ENCODE measurements at regions not wholly inside any gene's neighbourhood (a gene's known extent, or its start where the extent isn't known, plus 50 kb on each side); places are given as distances from the start of the nearest gene placed in this dataset.

GRCh38 chr12:28991626-28992025 lies 157.5 kb upstream of the FAR2 start:
- Histone ChIP-seq H3K9ac (ENCODE audit: low read depth, low read length) (no peak overlapping the region), H3K27ac (ENCODE audit: low read length) (no peak overlapping the region), H3K9me3 (ENCODE audit: insufficient read depth, low read length, severe bottlenecking) (no peaks in the 10 kb centered on the region), H2AFZ (ENCODE audit: low read depth, low read length) (no peak overlapping the region), H4K20me1 (ENCODE audit: insufficient read depth, low read length) (no peaks in the 10 kb centered on the region), H3K27me3 (ENCODE audit: insufficient read depth, low read length, poor library complexity) (peaks cover 3% of the 10 kb centered on the region), H3K4me1 (ENCODE audit: insufficient read depth, low read length) (no peaks in the 10 kb centered on the region), H3K79me2 (ENCODE audit: insufficient read depth, low read length) (no peaks in the 10 kb centered on the region), H3K4me3 (ENCODE audit: low read depth in 1 of 2, low read length in 2 of 2) (no peak overlapping the region), H3K4me2 (ENCODE audit: insufficient read depth, low read length) (no peak overlapping the region), H3K36me3 (ENCODE audit: insufficient read depth, low read length) (no peaks in the 10 kb centered on the region)
- TF ChIP-seq EZH2 (IDR thresholded peaks at IDR 0.05; ENCODE audit: borderline replicate concordance, low read depth, low read length, severe bottlenecking): no peak
- TF ChIP-seq CTCF (IDR thresholded peaks at IDR 0.05; ENCODE audit: borderline replicate concordance, extremely low read depth, low read length, poor library complexity, severe bottlenecking): no peak
- no peak for ATAC-seq (ENCODE audit: insufficient read depth, low read depth)
- DNase-seq: no peak

- Histone ChIP-seq H3K4me2 (ENCODE audit: insufficient read depth, low read length) (no peak overlapping the region), H4K20me1 (ENCODE audit: insufficient read depth, low read length) (no peaks in the 10 kb centered on the region), H3K4me3 (ENCODE audit: low read depth in 1 of 2, low read length in 2 of 2) (no peak overlapping the region), H3K27ac (ENCODE audit: low read length) (no peak overlapping the region), H3K27me3 (ENCODE audit: insufficient read depth, low read length, poor library complexity) (peaks cover 3% of the 10 kb centered on the region), H3K79me2 (ENCODE audit: insufficient read depth, low read length) (no peaks in the 10 kb centered on the region), H3K9me3 (ENCODE audit: insufficient read depth, low read length, severe bottlenecking) (no peaks in the 10 kb centered on the region), H3K36me3 (ENCODE audit: insufficient read depth, low read length) (no peaks in the 10 kb centered on the region), H3K9ac (ENCODE audit: low read depth, low read length) (no peak overlapping the region), H2AFZ (ENCODE audit: low read depth, low read length) (no peak overlapping the region), H3K4me1 (ENCODE audit: insufficient read depth, low read length) (no peaks in the 10 kb centered on the region)
- no peak for DNase-seq
- no peak for ATAC-seq (ENCODE audit: insufficient read depth, low read depth)
- TF ChIP-seq CTCF (IDR thresholded peaks at IDR 0.05; ENCODE audit: borderline replicate concordance, extremely low read depth, low read length, poor library complexity, severe bottlenecking) (no peak), EZH2 (IDR thresholded peaks at IDR 0.05; ENCODE audit: borderline replicate concordance, low read depth, low read length, severe bottlenecking) (no peak)
Measured at GRCh38 chr12:28993720-28994119, 155.4 kb upstream of the FAR2 start.

- no peak for DNase-seq
- Histone ChIP-seq H3K27ac (ENCODE audit: low read length) (no peak overlapping the region), H3K4me1 (ENCODE audit: insufficient read depth, low read length) (no peaks in the 10 kb centered on the region), H2AFZ (ENCODE audit: low read depth, low read length) (no peak overlapping the region), H3K36me3 (ENCODE audit: insufficient read depth, low read length) (no peaks in the 10 kb centered on the region), H3K9me3 (ENCODE audit: insufficient read depth, low read length, severe bottlenecking) (no peaks in the 10 kb centered on the region), H3K4me2 (ENCODE audit: insufficient read depth, low read length) (no peak overlapping the region), H3K4me3 (ENCODE audit: low read depth in 1 of 2, low read length in 2 of 2) (no peak overlapping the region), H4K20me1 (ENCODE audit: insufficient read depth, low read length) (no peaks in the 10 kb centered on the region), H3K79me2 (ENCODE audit: insufficient read depth, low read length) (no peaks in the 10 kb centered on the region), H3K27me3 (ENCODE audit: insufficient read depth, low read length, poor library complexity) (peaks cover 3% of the 10 kb centered on the region), H3K9ac (ENCODE audit: low read depth, low read length) (no peak overlapping the region)
- ATAC-seq (ENCODE audit: insufficient read depth, low read depth): no peak
- TF ChIP-seq EZH2 (IDR thresholded peaks at IDR 0.05; ENCODE audit: borderline replicate concordance, low read depth, low read length, severe bottlenecking): no peak
- no peak for TF ChIP-seq CTCF (IDR thresholded peaks at IDR 0.05; ENCODE audit: borderline replicate concordance, extremely low read depth, low read length, poor library complexity, severe bottlenecking)
Measured at GRCh38 chr12:28994179-28994715, 154.8 kb upstream of the FAR2 start.

- no peak overlapping the region for H3K9ac ChIP-seq (ENCODE audit: low read depth, low read length)
- H3K4me2 ChIP-seq (ENCODE audit: insufficient read depth, low read length): no peak overlapping the region
- no peaks in the 10 kb centered on the region for H3K9me3 ChIP-seq (ENCODE audit: insufficient read depth, low read length, severe bottlenecking)
- no peak overlapping the region for H3K27ac ChIP-seq (ENCODE audit: low read length)
- ATAC-seq (ENCODE audit: insufficient read depth, low read depth) (no peak), DNase-seq (no peak)
- H3K36me3 ChIP-seq (ENCODE audit: insufficient read depth, low read length): no peaks in the 10 kb centered on the region
- no peak overlapping the region for H3K4me3 ChIP-seq (ENCODE audit: low read depth in 1 of 2, low read length in 2 of 2)
- H3K4me1 ChIP-seq (ENCODE audit: insufficient read depth, low read length): no peaks in the 10 kb centered on the region
- TF ChIP-seq EZH2 (IDR thresholded peaks at IDR 0.05; ENCODE audit: borderline replicate concordance, low read depth, low read length, severe bottlenecking): no peak
- no peak for TF ChIP-seq CTCF (IDR thresholded peaks at IDR 0.05; ENCODE audit: borderline replicate concordance, extremely low read depth, low read length, poor library complexity, severe bottlenecking)
- no peaks in the 10 kb centered on the region for H3K27me3 ChIP-seq (ENCODE audit: insufficient read depth, low read length, poor library complexity)
- H2AFZ ChIP-seq (ENCODE audit: low read depth, low read length): no peak overlapping the region
- no peaks in the 10 kb centered on the region for H3K79me2 ChIP-seq (ENCODE audit: insufficient read depth, low read length)
- no peaks in the 10 kb centered on the region for H4K20me1 ChIP-seq (ENCODE audit: insufficient read depth, low read length)
Measured at GRCh38 chr12:28996688-28997087, 152.4 kb upstream of the FAR2 start.
